PC-3 (cell line): ENCODE measurements at regions not wholly inside any gene's neighbourhood (a gene's known extent, or its start where the extent isn't known, plus 50 kb on each side); places are given as distances from the start of the nearest gene placed in this dataset.

Experiments
- CTCF ChIP-seq: fragments of 300-600 bp; sonication (generic); conservative IDR thresholded peaks from 2 replicates; pipeline ENCODE4 v1.5.1; 2017; ENCODE audit warnings: antibody characterized with exemption, low read depth, mild to moderate bottlenecking, low read length
- EZH2 ChIP-seq: fragments of 300-600 bp; sonication (generic); IDR thresholded peaks from one replicate; pipeline ENCODE4 v1.6.1; 2017; ENCODE audit warnings: antibody characterized with exemption, mild to moderate bottlenecking, low read length; ENCODE audit not compliant: unreplicated experiment

- TF ChIP-seq CTCF (no peak), EZH2 (no peak)
Measured at GRCh38 chr4:72677886-72678285, 108.9 kb upstream of the ADAMTS3 start.
